Omental fat pad (tissue), 3 donors: ENCODE measurements at regions not wholly inside any gene's neighbourhood (a gene's known extent, or its start where the extent isn't known, plus 50 kb on each side); places are given as distances from the start of the nearest gene placed in this dataset.

Experiments
- ATAC-seq: fragments of 150-250 bp; one replicate; pipeline ENCODE4 v1.9.1; 2016; ENCODE audit warnings: mild to moderate bottlenecking, moderate library complexity; ENCODE audit not compliant: low FRiP score
- DNase-seq: peaks from one replicate; pipeline ENCODE4 v3.0.0-alpha.2; 2019; ENCODE audit warnings: low spot score
- TF ChIP-seq, protein P1 (sequence below), 3 donors: fragments of 450-650 bp; IDR thresholded peaks; one replicate each; pipeline ENCODE4 v1.5.1; 2016 to 2017; ENCODE audit warnings: antibody characterized with exemption in 3 of 3, mild to moderate bottlenecking in 3 of 3, moderate library complexity in 2 of 3

- TF ChIP-seq, protein P1, sequence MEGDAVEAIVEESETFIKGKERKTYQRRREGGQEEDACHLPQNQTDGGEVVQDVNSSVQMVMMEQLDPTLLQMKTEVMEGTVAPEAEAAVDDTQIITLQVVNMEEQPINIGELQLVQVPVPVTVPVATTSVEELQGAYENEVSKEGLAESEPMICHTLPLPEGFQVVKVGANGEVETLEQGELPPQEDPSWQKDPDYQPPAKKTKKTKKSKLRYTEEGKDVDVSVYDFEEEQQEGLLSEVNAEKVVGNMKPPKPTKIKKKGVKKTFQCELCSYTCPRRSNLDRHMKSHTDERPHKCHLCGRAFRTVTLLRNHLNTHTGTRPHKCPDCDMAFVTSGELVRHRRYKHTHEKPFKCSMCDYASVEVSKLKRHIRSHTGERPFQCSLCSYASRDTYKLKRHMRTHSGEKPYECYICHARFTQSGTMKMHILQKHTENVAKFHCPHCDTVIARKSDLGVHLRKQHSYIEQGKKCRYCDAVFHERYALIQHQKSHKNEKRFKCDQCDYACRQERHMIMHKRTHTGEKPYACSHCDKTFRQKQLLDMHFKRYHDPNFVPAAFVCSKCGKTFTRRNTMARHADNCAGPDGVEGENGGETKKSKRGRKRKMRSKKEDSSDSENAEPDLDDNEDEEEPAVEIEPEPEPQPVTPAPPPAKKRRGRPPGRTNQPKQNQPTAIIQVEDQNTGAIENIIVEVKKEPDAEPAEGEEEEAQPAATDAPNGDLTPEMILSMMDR (IDR thresholded peaks at IDR 0.05) = no peak
- DNase-seq = no peak
- ATAC-seq = no peak
These were observed 110.6 kb downstream of the LIG4 start for GRCh38 chr13:108104736-108105135.

DNA sequence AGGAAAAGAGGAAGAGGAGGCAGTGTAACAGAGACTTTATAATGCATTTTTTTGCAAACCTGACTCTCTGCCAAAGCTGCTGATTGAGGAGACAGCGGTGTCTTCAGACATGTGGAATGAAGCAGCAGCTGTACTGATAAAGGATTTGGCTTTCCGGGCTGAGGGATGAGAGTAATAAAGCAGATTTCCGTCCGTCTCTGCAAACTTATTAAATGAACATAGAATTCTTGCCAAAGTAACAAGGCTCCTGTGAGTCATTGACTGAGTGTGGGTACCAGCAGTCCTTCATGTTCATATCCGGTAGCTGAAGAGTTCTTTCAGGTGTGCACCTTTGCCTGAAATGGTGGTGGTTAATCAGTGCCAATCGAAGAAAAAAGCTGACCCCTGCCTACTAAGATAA, 112.6 kb downstream of the LIG4 start:
- DNase-seq (no peak), ATAC-seq (peak; percentile 75)
- TF ChIP-seq, protein P1 (IDR thresholded peaks at IDR 0.05) = no peak

DNA sequence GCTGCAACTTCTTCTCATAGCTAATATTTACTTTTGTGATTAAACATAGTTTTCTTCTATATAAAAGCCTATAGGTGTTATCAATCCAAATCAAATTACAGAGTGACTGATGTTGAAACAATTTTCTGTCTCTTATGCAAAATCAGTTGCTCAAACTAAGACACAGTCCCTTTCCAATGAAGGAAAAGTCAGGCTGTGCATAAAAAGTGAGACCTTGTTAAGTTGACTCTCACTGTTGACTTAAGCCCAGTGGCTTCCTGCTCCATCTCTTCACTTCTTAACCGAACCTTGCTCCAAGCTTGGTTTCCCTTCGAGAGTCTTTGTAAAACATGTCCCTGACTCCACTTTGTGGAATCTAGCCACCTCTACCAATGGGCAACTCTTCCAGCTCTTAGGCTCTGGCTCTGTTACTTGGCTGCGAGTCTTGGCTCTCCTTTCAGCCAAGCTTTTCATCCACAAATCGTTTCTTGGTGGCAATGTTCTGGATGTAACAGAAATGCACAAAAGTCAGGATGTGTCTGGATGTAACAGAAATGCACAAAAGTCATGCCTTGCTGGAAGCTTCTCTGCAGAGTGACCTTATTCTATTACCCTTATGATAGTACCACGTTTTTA, 118.9 kb downstream of the LIG4 start:
- no peak for DNase-seq
- ATAC-seq = no peak
- TF ChIP-seq, protein P1 (IDR thresholded peaks at IDR 0.05) = no peak

GRCh38 chr13:108095036-108095435, 120.3 kb downstream of the LIG4 start:
- ATAC-seq = no peak
- TF ChIP-seq, protein P1 (IDR thresholded peaks at IDR 0.05) = no peak
- no peak for DNase-seq

GRCh38 chr13:108093616-108094015, 121.7 kb downstream of the LIG4 start:
- ATAC-seq (no peak), DNase-seq (no peak)
- TF ChIP-seq, protein P1 (IDR thresholded peaks at IDR 0.05) = no peak

GRCh38 chr13:108087810-108088209, 127.5 kb downstream of the LIG4 start:
- ATAC-seq = no peak
- no peak for DNase-seq
- TF ChIP-seq, protein P1 (IDR thresholded peaks at IDR 0.05) = no peak

GRCh38 chr13:108086678-108087077, 128.7 kb downstream of the LIG4 start:
- DNase-seq (no peak), ATAC-seq (no peak)
- TF ChIP-seq, protein P1 (IDR thresholded peaks at IDR 0.05) = no peak
